Left ventricle myocardium inferior (tissue), 1 donor: ENCODE measurements at regions not wholly inside any gene's neighbourhood (a gene's known extent, or its start where the extent isn't known, plus 50 kb on each side); places are given as distances from the start of the nearest gene placed in this dataset.

Experiments
- DNase-seq: peaks from one replicate; pipeline ENCODE4 v3.0.0-alpha.2; 2020
- H3K27ac ChIP-seq: fragments of 200-600 bp; replicated peaks from 2 replicates; pipeline ENCODE4 v1.8.0; 2021
- H3K27me3 ChIP-seq: fragments of 200-600 bp; 2 replicates; pipeline ENCODE4 v1.8.0; 2021; ENCODE audit warnings: low read depth
- H3K36me3 ChIP-seq: fragments of 200-600 bp; 2 replicates; pipeline ENCODE4 v1.8.0; 2021
- H3K4me1 ChIP-seq: fragments of 200-600 bp; 2 replicates; pipeline ENCODE4 v1.8.0; 2021
- H3K4me3 ChIP-seq: fragments of 200-600 bp; 2 replicates; pipeline ENCODE4 v1.8.0; 2021; ENCODE audit warnings: mild to moderate bottlenecking, moderate library complexity
- H3K9me3 ChIP-seq: fragments of 200-600 bp; replicated peaks from 2 replicates; pipeline ENCODE4 v1.8.0; 2021
- CTCF ChIP-seq: fragments of 200-600 bp; IDR thresholded peaks from 2 replicates; pipeline ENCODE4 v1.8.0; 2021; ENCODE audit warnings: antibody characterized with exemption, mild to moderate bottlenecking, borderline replicate concordance
- intact Hi-C: fragments of 100-400 bp; cut with micrococcal nuclease; formaldehyde crosslinking; loops from one replicate; pipeline ENCODE4 v1.11.0; 2022
- donor health status: DM: no; HTN: yes; CAD: no; lungs with severe emphysema.

DNA sequence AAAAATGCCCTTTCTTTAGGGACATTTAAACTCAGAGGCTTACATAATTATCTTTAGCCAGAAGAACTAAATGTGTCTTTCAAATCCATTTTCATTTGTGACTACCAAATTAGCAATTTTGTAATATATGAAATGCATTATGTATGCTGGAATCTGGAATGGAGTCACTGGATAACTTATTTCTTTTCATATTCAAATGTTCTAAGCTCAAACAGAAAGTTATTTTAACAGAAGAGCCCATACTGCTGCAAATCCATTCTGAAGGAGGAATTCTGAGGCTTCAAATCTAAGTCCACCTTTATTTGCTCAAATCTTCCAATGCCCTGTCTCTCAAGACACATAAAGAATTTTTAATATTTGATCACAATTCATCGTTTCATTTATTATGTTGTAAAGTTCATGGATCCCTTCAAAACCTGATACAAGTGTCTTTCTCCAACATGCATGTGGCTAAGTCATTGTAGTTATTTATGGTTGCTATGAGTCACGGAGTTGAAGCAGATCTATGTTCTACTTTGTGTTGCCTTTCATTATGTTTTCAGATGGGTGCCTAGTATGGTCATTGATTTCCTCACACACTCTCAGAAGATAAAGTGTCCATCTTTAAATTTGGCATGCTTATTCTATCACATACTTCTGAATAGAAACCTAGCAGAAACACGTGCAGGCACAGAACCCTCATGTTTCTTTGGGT, 214.8 kb upstream of the GCFC2 start:
- H3K4me3 ChIP-seq: no peak overlapping the region
- TF ChIP-seq CTCF: no peak
- H3K27me3 ChIP-seq: no peaks in the 10 kb centered on the region
- H3K4me1 ChIP-seq: no peaks in the 10 kb centered on the region
- intact Hi-C loops: no loop called here
- no peaks in the 10 kb centered on the region for H3K36me3 ChIP-seq
- H3K27ac ChIP-seq: no peak overlapping the region
- DNase-seq: no peak
- no peaks in the 10 kb centered on the region for H3K9me3 ChIP-seq

- no peak for DNase-seq
- H3K27ac ChIP-seq: no peak overlapping the region
Measured at GRCh38 chr2:75922191-75922590, 211.5 kb upstream of the GCFC2 start.

DNA sequence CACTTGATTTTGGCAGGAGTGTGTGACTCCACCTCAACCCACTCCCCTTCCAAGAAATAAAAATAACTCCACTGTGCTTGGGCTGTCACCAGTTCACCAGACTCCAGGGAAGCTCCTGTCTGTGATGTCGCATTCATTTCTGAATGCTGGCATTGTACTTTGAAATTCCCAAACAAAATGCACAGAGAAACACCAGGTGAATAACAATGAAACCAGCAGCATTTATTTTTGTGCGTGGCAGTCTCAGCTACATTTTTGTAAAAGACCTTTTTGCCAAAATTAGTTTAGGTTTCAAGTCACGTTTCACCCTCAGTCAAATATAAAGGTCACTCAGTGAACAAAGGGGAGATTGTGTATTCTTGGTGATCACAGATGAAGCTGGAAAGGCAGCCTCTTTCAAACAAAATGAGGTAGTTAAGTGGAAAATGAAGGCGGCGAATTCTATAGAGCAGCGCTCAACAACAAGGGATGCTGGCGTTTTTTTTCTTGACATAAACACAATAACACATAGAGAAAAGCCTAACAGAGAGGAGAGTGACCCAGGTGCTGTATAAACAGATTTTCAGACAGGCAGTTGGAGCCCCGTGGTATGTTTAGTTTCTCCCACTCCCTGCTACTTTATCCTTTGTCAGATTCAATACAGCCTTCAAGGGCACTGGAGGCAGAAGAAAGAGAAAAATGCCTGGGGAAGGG, 210.3 kb upstream of the GCFC2 start:
- intact Hi-C loops: no loop called here
- no peak for TF ChIP-seq CTCF

More at GRCh38 chr2:75922191-75922590, 211.5 kb upstream of the GCFC2 start:
- intact Hi-C loops: no loop called here
- Histone ChIP-seq H3K27me3 (no peaks in the 10 kb centered on the region), H3K36me3 (no peaks in the 10 kb centered on the region), H3K9me3 (no peaks in the 10 kb centered on the region), H3K4me1 (no peaks in the 10 kb centered on the region), H3K4me3 (no peak overlapping the region)
- no peak for TF ChIP-seq CTCF

GRCh38 chr2:75915851-75916634, 205.3 kb upstream of the GCFC2 start:
- Histone ChIP-seq H3K4me3 (no peak overlapping the region), H3K27me3 (no peaks in the 10 kb centered on the region), H3K4me1 (no peaks in the 10 kb centered on the region), H3K9me3 (no peaks in the 10 kb centered on the region), H3K36me3 (no peaks in the 10 kb centered on the region), H3K27ac (no peak overlapping the region)
- no peak for DNase-seq
- TF ChIP-seq CTCF: no peak
- intact Hi-C loops: no loop called here

More for the DNA sequence above, 210.3 kb upstream of the GCFC2 start:
- DNase-seq: no peak
- no peaks in the 10 kb centered on the region for H3K4me1 ChIP-seq
- H3K27ac ChIP-seq: no peak overlapping the region
- no peak overlapping the region for H3K4me3 ChIP-seq
- no peaks in the 10 kb centered on the region for H3K9me3 ChIP-seq
- no peaks in the 10 kb centered on the region for H3K27me3 ChIP-seq
- H3K36me3 ChIP-seq: no peaks in the 10 kb centered on the region

GRCh38 chr2:75896779-75897366, 186.2 kb upstream of the GCFC2 start:
- intact Hi-C loops: no loop called here
- H3K4me1 ChIP-seq: no peaks in the 10 kb centered on the region
- peak; percentile 55 for TF ChIP-seq CTCF
- H3K4me3 ChIP-seq: no peak overlapping the region
- H3K36me3 ChIP-seq: no peaks in the 10 kb centered on the region
- no peak overlapping the region for H3K27ac ChIP-seq
- H3K27me3 ChIP-seq: peaks cover 5% of the 10 kb centered on the region
- H3K9me3 ChIP-seq: no peaks in the 10 kb centered on the region
- DNase-seq: no peak
